HG03354 (cell line): ENCODE measurements at regions not wholly inside any gene's neighbourhood (a gene's known extent, or its start where the extent isn't known, plus 50 kb on each side); places are given as distances from the start of the nearest gene placed in this dataset.
"Not testable (repeated sequence)": the region's sequence is repeated elsewhere in the genome, so short reads cannot be mapped to it uniquely, and the experiment has no call there.

Experiments
- ATAC-seq: cut with Tn5 transposase; IDR thresholded peaks from one replicate; pipeline ENCODE4 v1.9.1; 2021; ENCODE audit warnings: mild to moderate bottlenecking; ENCODE audit not compliant: unreplicated experiment, poor library complexity, severe bottlenecking

GRCh38 chr16:77113835-77114234, 77.2 kb upstream of the MON1B start:
- ATAC-seq = no peak

DNA sequence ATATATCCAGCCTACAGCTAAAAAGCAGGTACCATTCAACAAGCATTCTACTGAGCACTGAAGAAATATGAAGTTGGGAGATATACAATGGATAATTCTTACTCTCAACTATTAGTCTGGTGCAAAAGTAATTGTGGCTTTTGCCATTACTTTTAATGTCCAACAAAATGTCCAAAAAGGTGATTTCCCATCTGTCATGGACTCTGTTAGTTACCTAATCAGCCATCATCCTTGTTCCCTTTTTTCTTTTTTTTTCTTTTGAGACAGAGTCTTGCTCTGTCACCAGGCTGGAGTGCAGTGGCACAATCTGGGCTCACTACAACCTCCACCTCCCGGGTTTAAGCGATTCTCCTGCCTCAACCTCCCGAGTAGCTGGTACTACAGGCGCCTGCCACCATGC, 76.6 kb upstream of the MON1B start:
- ATAC-seq = not testable (repeated sequence)

- ATAC-seq = no peak
Observed at GRCh38 chr16:77116856-77117255, 74.1 kb upstream of the MON1B start.

DNA sequence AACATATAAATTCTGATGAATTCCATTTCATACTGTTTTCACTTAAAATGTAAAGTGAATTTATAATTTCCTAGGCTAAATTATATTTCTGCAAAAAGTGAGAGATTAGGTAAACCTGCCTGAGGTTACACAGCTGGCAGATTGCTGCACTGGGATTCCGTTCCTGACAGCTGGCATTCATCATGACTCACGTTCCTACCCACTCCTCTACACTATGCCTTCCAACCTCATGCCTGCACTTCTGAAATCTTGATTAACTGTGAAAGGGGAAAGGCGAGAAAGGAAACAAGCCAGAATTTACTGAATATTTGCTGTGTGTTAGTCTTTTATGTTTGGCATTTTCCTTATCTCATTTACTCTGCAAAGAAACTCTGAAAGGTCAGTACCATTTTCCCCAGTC, 73.3 kb upstream of the MON1B start:
- ATAC-seq = no peak

DNA sequence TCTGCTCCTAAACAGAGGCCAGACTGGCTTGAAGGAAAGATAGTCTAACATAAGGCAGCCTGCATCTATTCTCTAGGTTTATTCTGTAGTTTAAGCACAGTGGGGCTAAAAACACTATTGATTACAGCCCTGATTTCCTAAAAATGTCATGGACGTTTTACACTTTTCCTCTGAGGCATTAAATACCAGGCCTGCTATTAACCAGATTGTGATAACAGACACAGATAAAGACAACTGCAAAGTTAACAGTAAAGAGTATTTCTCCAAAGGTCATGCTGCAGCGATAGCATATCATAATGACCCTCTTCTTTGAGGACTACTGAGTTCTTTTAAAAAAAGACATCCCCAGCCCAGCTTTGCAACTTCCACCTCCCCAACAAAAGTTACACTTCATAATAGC, 59.6 kb upstream of the MON1B start:
- ATAC-seq = no peak

DNA sequence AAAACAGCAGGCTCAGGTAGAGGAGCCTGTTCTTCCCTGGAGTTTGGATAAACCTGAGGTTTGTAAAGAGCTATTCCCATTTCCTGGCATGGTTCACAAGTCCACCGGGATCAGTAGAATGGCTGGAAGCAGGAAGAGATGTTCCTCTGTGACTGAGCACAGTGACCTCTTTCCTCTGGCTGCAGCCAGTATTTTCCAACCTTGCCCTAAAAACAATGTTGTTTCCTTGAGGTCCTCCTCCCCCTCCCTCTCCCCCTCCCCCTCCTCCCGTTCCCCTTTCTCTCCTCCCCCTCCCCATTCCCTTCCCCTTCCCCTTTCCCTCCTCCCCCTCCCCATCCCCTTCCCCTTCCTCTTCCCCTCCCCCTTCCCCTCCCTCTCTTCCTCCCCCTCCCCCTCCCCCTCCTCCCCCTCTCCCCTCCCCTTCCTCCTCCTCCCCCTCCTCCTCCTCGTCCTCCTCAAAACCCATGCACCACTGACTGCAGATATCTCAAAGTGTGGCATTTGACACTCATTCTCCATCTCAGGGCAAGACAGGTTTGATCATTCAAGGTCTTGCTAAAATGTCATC, 58.9 kb upstream of the MON1B start:
- ATAC-seq = no peak

DNA sequence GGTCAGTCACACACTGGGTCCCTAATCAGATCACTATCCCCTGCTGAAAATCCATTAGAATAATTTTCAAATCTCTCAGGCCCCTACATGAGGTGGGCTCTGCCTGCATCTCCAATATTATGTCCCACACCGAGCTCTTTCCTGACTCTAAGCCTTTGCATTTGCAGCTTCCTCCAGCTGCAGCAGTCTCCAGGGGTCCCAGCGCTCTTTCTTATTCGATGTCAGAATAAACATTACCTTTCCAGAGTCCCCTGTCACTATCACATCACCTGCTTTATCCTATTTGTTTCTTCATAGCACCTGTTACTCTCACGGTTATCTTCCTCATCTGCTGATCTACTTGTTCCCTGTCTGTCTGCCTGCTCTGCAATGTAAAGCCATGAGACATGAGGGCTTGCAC, 57.3 kb upstream of the MON1B start:
- no peak for ATAC-seq

- ATAC-seq = no peak
Observed at GRCh38 chr16:77137045-77137444, 53.9 kb upstream of the MON1B start.
